Activated T-cell treated with anti-CD3 and anti-CD28 coated beads, Interleukin-2, amount 50 U/mL, for 48 hours (primary cell): ENCODE measurements at regions not wholly inside any gene's neighbourhood (a gene's known extent, or its start where the extent isn't known, plus 50 kb on each side); places are given as distances from the start of the nearest gene placed in this dataset.

Source experiments
- DNase-seq, 2 experiments: peaks; one replicate each; pipeline ENCODE4 v3.0.0-alpha.2; 2020

DNA sequence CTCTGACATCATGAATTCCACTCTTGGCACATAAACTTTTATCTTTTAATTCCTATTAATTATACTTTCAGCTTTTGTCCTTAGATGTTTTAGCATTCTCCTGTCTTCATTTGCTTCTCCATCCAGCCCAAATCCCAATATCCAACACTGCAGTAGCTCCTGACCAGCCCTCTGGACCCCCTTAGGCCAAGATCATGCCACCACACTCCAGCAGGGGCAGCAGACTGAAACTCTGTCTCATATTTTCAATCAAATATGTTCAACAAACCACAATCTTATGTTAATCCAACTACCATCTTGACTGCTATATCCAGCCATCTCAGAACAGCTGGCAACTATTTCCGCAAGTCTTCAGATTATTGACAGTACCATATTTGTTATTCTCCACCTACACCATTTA is 315.8 kb upstream of the ROBO2 start:
- no peak for DNase-seq

DNA sequence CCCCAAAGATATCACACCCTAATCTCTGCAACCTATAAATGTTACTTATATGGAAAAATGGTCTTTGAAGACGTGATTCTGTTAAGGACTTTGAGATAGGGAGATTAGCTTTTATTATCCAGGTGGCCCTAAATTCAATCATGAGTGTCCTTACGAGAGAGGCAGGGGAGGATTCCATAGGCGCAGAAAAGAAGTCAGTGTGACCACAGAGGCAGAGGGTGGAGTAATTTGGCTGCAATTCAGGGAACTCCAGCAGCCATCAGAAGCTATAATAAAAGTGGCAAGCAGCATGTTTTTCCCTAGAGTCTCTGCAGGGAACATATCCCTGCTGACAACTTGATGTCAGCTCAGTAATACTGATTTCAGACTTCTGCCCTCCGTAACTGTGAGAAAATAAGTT is 315.2 kb upstream of the ROBO2 start:
- no peak for DNase-seq

DNA sequence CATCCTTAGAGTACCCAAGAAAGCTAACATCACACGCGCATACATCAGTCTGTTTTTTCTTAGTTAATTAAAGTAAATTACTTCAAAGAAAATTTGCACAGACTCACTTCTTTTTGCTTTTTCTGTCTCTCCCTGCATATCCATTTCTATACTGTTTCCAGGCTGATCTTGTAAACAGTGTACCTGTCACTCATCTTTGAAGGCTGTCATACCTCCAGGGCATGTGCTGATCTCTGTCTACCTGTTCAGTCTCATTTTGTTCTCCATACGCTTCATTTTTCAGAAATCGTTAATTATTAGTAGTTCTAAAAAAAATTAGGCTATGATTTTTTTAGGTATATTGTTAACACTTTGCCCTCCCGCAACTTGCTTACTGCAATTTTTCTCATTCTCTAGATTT is 313.9 kb upstream of the ROBO2 start:
- DNase-seq = no peak

DNA sequence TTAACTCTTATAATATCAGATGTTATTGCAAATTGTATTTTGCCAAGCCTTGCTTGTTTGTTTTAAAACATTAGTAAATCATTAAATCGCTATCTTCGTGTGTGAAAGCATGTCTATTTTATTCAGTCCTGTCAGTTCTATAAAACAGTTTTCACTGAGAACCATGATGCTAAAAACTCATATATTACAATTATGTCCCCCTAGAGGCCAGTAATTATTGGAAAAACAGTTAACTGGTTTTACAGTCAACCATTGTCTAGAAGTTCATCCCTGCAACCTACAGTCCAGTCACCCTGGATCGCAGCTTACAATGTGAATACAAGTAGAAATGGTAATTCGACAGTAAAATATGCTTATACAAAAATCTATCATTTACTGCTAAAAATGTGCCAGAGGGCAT is 311.5 kb upstream of the ROBO2 start:
- DNase-seq = no peak

DNA sequence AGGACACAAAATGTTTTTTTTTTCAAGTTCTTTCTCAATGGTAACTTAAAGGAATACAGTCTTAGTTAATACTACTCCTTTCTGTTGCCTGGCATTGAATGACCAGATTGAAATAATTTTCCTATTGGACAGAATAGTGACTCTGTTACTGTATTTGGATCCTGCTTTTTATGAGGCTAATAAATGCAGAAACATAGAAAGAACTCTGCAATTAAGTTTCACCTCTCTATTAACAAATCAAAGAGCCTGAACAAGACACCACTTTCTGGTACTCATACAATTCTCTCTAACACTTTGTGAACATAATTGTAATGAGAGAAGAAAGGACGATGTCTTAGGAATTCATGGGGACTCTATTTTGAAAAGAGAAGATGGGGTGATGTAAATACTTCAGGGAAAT is 308.4 kb upstream of the ROBO2 start:
- no peak for DNase-seq

DNA sequence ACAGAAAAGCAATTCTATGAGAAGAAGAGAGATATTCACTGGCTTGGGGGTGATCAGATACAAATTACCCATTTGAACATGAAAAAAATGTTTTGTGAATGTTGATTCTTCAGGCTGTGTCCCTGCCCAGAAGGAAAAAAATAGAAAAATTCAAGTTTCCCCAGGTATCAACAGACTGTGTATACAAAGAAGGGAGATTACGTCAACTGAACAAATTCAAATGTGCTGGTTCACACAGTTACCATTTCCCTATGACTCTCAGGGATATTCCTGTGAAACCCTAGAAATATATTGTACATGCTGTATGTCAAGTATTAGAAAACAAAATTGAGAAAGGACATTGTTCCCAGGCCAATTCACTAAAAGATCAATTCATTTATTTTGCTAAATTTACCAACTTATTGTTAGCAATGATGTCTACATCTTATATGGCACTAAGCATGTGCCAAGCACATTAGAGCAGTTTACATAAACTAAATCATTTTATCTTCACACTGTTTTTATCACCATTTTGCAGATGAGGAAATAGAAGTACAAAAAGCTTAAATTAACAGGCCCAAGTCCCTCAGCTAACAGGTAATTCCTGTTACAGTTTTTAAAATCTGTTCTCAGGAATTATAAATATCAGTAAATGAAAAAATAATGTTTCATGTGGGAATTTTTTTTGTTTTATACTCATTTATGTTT is 306.7 kb upstream of the ROBO2 start:
- no peak for DNase-seq

DNA sequence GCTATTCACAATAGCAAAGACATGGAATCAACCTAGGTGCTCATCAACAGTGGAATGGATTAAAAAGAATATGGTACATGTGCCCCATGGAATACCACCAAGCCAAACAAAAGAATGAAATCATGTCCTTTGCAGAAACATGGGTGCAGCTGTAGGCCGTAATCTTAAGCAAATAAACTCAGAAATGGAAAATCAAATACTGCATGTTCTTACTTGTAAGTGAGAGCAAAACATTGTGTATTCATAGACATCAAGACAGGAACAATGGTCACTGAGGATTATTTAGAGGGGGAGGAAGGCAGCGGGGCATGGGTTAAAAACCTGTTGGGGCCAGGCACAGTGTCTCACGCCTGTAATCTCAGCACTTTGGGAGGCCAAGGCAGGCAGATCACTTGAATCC is 304.7 kb upstream of the ROBO2 start:
- DNase-seq = no peak

DNA sequence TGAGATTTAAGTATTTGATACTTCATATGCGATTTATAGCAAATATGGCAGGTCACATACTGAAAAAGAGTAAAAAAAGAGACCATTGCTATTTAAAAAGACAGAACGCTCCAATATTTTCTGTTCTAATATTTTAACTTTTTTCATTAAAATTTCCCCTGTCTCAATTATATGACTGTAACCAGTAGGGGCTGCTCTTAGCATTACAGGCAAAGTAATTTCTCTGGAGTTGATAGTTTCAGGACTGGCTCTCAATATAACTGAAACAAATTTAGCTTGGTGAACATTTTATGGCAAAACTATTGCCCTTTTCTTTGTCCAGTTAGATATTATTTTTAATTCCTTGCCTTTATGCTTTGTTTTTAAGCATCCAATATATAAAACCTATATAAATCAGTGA is 286.3 kb upstream of the ROBO2 start:
- no peak for DNase-seq

DNA sequence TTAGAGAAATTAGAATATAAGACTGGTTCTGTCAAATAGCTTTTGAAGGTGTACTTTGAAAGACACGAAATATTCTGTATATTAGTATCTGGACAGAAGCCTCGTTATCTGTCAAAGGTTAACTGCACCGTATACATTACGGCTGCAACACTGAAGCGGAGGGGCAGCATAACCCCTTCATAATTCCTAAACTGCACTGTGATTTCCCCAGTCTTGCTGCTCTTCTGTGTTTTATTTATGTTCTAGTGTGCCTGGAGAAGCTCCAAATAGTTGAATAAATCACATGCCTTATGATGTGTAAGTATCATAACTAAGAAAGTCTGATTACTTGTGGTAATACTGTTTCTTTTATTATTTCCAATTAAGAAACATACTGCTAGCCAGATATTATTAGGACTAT is 285.7 kb upstream of the ROBO2 start:
- no peak for DNase-seq

DNA sequence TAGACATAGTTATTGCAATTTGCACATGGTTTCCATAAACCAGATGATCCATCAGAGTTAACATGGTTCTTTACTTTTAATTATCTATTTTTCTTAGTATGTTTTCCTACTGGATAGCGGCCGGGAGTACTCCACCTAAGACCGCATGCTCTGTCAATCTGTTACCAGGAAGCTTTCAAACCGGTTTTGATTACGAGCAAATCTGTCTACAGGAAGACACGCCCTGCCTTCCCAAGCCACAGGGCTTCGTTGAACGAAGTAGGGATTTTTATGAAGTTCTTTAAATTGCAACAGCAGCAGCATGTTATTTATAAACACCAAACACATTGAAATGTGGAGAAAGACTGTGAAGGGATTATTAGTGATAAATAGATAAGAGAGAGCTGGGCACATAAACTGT is 283.3 kb upstream of the ROBO2 start:
- DNase-seq = no peak

DNA sequence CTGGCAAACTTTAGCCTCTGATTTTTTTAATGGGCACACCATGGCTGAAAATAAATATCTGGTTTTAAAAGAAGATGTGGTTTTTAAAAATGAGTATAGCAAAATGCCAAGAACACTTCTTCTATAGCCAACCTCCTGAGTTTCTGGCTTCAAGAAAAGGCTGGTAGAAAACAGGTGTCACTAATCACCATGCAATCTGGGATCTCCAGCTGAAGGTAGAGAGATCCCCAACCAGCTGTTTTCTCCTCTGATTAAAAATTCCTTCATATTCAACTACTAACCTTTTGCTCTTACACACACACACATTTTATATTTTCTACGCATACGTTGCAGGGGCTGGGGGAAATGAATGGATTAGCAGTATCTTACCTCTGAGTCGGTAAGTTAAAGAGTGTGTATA is 279.6 kb upstream of the ROBO2 start:
- DNase-seq = no peak

DNA sequence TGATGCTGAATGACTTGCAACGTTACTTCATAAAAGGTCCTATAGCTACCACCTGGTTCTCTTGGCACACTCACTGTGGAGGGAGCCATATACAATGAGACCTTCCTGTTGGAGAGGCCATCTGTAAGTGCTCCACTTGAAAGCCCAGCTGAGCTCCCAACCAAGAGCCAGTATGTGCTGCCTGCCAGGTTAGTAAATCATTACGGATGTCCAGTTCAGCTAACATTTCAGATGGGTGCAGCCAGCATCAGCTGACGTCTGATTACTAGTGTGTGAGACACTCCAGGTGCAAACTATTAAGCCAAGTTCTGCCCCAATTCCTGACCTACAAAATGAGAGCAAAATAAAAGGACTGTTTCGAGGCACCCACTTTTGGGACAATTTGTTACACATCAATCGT is 274.4 kb upstream of the ROBO2 start:
- DNase-seq = no peak

DNA sequence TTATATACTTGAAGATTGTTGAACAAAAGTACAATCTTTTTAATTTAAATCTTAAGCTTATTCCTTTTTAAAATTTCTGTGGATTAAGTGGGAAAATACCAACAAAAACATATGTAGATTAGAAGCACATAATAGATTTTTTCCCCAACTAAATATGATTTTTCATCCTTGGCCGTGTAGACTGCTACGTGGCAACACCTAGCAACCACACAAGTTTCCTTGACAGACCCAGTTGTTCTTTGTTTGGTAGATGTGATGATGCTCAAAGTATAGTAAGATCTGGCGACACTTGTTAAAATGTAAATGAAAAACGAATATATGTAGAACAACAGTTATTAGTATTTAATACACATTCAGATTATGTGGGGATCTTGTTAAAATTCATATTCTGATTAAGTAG is 271.0 kb upstream of the ROBO2 start:
- DNase-seq = no peak

DNA sequence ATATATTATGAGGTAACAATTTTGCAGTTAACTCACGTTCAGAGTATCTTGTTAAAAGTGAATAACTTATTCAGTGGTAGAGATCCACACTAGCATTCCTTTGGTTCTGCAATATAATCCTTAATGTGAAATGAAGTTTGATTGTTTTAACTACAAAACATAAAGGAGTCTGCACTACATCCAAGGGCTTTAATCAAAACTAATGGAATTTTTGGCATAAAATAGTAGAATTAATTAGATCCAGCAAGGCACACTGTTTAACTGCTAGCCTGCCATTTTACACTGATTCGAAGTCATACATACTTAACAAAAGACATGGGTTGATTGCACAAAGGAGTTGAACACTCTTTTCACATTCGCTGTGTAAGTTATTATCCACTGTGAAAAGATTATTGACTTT is 263.0 kb upstream of the ROBO2 start:
- DNase-seq = no peak

DNA sequence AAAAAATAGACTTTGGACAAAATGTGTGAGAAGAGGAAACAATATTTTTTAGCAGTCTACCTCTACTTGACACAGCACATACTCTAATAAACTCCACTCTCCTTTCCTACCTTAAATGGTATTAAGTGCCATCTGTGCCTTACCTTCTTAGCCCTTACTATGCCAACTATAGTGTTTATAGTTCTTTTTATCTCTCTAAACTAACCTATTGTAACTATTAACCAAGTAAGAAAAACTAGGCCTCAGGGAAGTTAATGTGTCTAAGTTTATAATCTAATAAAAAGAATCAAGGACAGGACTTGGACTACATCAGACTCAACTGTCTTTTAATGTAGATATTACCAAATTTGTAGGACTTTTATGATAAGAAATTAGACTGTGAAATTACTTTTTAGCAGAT is 251.7 kb upstream of the ROBO2 start:
- DNase-seq = no peak

DNA sequence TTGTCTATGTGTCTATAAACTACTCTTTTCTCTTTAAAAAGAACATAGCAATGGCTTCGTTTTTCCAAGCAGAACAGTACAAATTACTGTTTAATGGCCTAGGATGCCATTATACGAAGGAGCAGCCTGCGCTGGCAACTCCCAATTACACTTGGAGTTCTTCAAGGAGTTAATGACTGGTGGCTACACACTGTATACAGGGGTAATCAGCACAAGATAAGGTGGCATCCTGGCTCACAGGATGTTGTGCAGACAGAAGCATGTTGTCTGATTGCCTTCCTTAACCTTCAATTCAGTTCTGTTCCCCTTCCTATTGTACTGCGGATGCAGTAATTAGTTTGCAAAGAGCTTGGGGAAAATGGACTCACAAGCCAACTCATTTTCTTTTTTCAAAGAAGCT is 250.7 kb upstream of the ROBO2 start:
- DNase-seq = no peak

DNA sequence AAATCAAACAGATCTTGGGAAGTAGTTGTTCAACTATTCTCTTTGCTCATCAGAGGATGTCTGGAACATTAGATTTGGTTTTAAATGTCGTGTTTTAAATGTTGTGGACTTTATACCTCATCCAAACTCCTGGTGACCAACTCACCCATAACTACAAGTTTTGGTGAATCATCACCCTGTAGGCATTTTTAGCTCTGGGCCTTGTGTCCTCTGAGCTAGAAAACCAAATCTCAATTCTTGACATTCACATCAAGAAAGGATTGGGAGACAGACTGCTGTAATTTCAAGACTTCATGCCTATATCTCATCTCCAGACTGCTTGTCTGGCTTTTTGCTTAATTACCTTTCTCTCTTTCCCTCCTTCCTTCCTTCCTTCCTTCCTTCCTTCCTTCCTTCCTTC is 228.5 kb upstream of the ROBO2 start:
- no peak for DNase-seq

DNA sequence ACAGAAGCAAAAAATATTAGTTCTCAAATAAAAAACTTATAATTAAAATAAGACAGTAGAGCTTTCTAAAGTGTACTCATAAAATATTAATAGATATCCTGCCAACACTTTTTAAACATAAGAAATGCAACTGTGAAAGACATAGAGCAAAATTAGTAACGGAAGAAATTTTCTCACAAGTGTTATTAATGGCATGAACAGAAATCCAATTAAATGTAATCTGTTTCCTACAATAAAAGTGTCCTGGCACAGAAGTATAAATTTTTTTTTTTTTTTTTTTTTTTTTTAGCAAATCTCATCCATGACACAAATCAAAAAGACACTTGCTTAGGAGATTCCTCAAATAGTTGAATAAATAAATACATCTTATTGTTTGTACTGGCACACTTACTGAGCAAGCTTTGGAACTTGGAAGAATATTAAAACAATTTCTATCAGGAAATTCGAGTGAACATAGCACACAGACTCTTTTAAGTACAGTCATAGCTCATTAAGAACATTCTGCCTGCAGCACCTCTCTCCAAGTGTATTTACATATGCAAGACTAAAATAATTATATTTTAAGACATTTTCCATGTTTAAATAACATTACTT is 227.2 kb upstream of the ROBO2 start:
- DNase-seq = no peak

DNA sequence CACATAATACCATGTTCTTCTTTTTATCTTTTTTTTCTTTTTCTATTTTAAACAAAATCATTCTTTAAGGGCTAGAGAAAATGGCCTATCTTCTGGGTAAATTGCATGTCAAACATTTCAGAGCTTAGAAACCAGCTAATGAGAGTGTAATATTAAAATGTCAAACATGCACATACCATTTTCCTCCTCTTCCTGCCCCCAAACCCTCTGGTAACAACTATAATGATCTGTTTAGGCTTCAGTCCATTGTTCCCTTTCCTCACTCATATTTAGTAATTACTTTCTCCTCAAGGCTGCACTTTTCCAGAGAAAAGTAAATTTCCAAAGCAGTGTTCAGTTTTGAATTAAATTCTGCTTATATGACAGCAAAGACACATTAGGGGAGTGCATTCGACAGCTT is 224.3 kb upstream of the ROBO2 start:
- no peak for DNase-seq

DNA sequence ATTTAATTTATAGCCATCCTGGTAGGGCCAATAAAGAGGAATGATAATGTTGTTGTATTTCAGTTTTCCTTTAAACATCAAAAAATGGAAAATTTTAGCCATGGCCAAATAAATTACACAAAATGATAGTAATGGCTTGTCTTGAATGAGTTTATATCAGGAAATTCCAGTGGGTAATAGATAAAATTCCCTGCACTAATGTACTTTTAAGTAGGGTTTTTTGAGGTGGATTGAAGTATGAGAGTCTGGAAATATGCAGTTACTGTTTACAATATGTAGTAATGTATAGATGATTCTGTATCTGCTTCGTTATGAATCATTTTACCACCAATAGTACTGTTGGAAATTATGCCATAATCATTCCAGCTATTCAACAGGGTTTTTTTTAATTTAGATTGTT is 219.4 kb upstream of the ROBO2 start:
- no peak for DNase-seq

DNA sequence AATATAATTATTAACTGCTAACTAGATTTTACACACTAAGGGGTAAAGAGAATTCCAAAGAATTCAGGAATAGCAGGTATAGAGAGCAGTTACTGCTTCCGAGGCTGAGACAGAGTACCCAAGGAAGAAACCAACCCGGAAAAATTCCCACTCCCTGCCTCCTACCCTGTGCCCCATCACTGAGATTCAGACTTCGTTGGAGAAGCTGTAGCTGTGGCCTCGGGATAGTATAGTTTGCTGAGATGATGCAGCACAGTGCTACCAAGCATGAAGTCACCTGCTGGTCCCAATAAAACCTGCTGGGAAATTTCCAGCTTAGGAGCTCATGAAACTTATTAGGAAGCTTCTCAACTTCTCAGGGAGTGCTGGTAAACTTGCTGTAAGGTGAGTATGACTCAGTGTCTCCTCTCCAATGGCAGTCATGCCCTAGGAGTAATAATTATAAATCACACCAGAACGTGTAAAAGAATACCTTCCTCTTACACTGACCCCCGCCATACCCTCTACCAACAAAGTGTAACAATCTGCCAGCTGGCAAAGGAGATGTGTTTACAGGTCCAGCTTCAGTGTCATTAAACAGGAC is 215.2 kb upstream of the ROBO2 start:
- DNase-seq = no peak

DNA sequence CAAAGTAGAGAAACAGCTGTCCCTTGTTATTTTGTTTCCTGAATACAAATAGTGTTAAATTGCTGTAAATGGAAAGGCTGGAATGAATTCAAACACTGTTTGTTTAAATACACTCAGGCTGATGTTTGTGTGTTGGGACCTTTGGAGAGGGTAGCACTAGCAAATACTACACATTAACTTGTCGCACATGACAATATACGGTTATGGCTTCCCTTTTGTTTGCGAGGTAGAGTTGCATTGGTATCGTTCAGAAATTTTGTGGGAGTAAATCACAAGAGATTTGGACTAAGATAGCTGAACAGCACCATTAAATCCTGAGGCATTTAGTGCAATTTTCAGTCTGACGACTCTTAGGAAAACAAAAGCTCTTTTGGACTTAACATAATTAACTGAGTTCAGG is 213.0 kb upstream of the ROBO2 start:
- DNase-seq = no peak

DNA sequence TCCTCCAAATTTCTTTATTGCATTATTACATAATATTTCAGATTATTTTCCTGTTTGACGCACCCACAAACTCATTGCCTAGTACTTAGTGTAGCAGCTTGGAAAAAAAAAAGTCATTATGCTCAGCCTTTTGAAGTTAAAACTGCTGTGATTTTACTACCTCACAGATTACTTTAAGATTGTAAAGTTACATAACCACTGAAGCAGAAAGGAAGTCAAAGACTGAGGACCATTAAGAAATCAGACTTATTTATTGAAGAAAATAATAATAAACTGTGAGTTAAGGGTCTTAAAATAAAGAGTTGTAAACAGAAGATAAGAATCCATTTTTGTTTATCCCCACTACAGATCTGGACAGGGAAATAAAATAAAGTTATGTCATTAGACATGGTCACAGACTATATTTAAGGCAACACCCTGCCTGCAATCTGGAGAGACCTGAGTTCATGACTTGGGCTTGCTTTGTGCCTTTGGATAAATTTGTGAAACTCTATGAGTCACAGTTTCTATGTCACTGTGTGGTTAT is 212.1 kb upstream of the ROBO2 start:
- no peak for DNase-seq

DNA sequence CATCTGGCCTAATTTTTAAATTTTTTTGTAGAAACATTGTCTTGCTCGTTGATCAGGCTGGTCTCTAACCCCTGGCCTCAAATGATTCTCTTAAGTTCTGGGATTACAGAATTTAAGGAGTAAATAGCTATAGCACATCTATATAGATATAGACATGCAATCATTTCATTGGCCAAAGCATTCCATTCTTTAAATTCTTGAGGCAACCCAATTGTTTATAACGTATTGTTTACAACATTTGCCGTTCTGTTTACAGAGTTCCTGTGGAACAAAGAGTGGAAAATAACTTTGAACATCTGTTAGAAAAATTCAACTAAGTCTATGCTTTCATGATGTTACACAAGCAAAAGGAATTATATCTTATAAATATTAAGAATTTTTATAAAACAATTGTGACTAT is 205.2 kb upstream of the ROBO2 start:
- no peak for DNase-seq

DNA sequence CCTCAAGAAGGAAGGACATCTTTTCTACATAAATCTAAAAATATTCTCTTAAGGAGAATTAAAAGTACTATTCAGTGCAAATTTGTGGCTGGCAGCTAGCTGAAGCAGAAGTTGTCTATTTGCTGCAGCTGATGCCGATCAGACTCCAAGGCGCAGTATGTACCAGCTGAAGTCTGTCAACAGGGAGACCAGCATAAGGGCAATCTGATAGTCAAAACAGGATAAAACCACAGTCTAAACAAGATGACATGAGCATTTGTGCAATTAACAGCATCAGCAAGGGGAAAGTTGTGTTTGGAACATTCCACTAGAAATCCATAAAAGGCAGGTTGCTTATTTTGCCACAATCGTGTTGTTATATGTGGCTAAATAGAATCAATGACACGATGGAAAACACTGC is 198.2 kb upstream of the ROBO2 start:
- no peak for DNase-seq
